HepG2 (cell line): ENCODE measurements at regions not wholly inside any gene's neighbourhood (a gene's known extent, or its start where the extent isn't known, plus 50 kb on each side); places are given as distances from the start of the nearest gene placed in this dataset.

ENCODE experiments used
- ATAC-seq: fragments of 200-7000 bp; cut with Tn5 transposase; 3 replicates; pipeline ENCODE4 v1.9.1; 2020; ENCODE audit warnings: mild to moderate bottlenecking, moderate library complexity
- BruUV-seq: library from RNA; stranded (reverse); fragments of 400-500 nt; replicated peaks from 2 replicates; lab custom pipeline; 2021; lab: Mats Ljungman, UMichigan
- CTCF ChIA-PET: fragments of 300-600 bp; formaldehyde crosslinking; extraction: SDS; loops from one replicate; lab custom pipeline; 2021; ENCODE audit warnings: low total read pairs, inconsistent platforms, low intra/inter-chr PET ratio; lab: Yijun Ruan, JAX
- POLR2A ChIA-PET: fragments of 350-600 bp; sonication (Branson Sonifier 250); formaldehyde crosslinking; loops from one replicate; lab custom pipeline; 2020; ENCODE audit warnings: antibody characterized with exemption, inconsistent platforms; lab: Yijun Ruan, JAX
- DNase-seq: peaks from one replicate; pipeline ENCODE4 v3.0.0-alpha.2; 2015; ENCODE audit warnings: low spot score
- FAIRE-seq: peaks from 3 replicates; lab custom pipeline; 2011; peaks lifted over from hg19 to GRCh38; lab: Jason Lieb, UNC
- H2AFZ ChIP-seq: one replicate; pipeline ENCODE4 v1.6.1; 2011; ENCODE audit warnings: low read length, inconsistent platforms
- H3K27ac ChIP-seq: fragments of 300-600 bp; 3 replicates; pipeline ENCODE4 v1.8.0; 2011; ENCODE audit warnings: mixed run types, mild to moderate bottlenecking, mixed read lengths, low read length, inconsistent platforms; ENCODE audit not compliant: insufficient read depth; ENCODE audit errors: extremely low read length
- H3K27me3 ChIP-seq, 2 experiments: fragments of 200-600 bp in 1 of 2; 2 replicates in 1 of 2; 3 replicates in 1 of 2; pipeline versions ENCODE4 v1.6.0 to v1.8.0; 2011; ENCODE audit warnings: low read length in 2 of 2, mild to moderate bottlenecking in 2 of 2, moderate library complexity in 2 of 2, inconsistent platforms in 1 of 2; ENCODE audit not compliant: insufficient read depth in 2 of 2, control insufficient read depth in 1 of 2
- H3K36me3 ChIP-seq, 2 experiments: fragments of 200-600 bp in 1 of 2; replicated peaks in 1 of 2; 2 replicates in 1 of 2; 3 replicates in 1 of 2; pipeline versions ENCODE4 v1.5.1 to v1.8.0; 2011; ENCODE audit warnings: low read length in 2 of 2, inconsistent platforms in 1 of 2; ENCODE audit not compliant: insufficient read depth in 2 of 2, control insufficient read depth in 1 of 2
- H3K4me1 ChIP-seq: 2 replicates; pipeline ENCODE4 v1.5.1; 2012; ENCODE audit warnings: low read length, inconsistent platforms; ENCODE audit not compliant: insufficient read depth
- H3K4me2 ChIP-seq: 2 replicates; pipeline ENCODE4 v1.6.0; 2011; ENCODE audit warnings: low read depth, low read length, inconsistent platforms
- H3K4me3 ChIP-seq, 3 experiments: fragments of 200-600 bp in 1 of 3; sonication (generic), shearing (Covaris generic) in 1 of 3; replicated peaks in 1 of 3; 2 replicates each; pipeline ENCODE4 v1.5.1; 2011 to 2016; ENCODE audit warnings: low read length in 3 of 3, inconsistent platforms in 2 of 3, low read depth in 2 of 3, mild to moderate bottlenecking in 2 of 3, control low read depth in 1 of 3, mixed read lengths in 1 of 3; ENCODE audit not compliant: insufficient read depth in 1 of 3
- H3K79me2 ChIP-seq: one replicate; pipeline ENCODE4 v1.6.1; 2011; ENCODE audit warnings: low read length, inconsistent platforms; ENCODE audit not compliant: insufficient read depth
- H3K9ac ChIP-seq: 2 replicates; pipeline ENCODE4 v1.6.0; 2011; ENCODE audit warnings: mild to moderate bottlenecking, low read depth, low read length, inconsistent platforms; ENCODE audit not compliant: insufficient read depth
- H3K9me3 ChIP-seq: 2 replicates; pipeline ENCODE4 v1.5.1; 2012; ENCODE audit warnings: mild to moderate bottlenecking, low read length
- H4K20me1 ChIP-seq: 2 replicates; pipeline ENCODE4 v1.6.0; 2011; ENCODE audit warnings: inconsistent platforms, mild to moderate bottlenecking, low read length, moderate library complexity; ENCODE audit not compliant: insufficient read depth
- ARID3A ChIP-seq: IDR thresholded peaks from 2 replicates; pipeline ENCODE4 v1.6.1; 2012; ENCODE audit warnings: low read depth, low read length, improper control_type of control experiment
- ATF7 ChIP-seq, 2 experiments: fragments of 450-650 bp in 1 of 2; sonication (generic) in 1 of 2; formaldehyde crosslinking in 1 of 2; IDR thresholded peaks; 2 replicates each; pipeline versions ENCODE4 v1.4.0 to v1.6.1; 2016 to 2020; ENCODE audit warnings: antibody characterized with exemption in 1 of 2, mild to moderate bottlenecking in 1 of 2, missing genetic modification reagents in 1 of 2
- BHLHE40 ChIP-seq: IDR thresholded peaks from 2 replicates; pipeline ENCODE4 v1.6.1; 2011; ENCODE audit warnings: low read length, improper control_type of control experiment
- CEBPB ChIP-seq: IDR thresholded peaks from 2 replicates; pipeline ENCODE4 v1.6.1; 2011; ENCODE audit warnings: low read depth, low read length, improper control_type of control experiment, borderline replicate concordance
- FOXM1 ChIP-seq: sonication (generic); formaldehyde crosslinking; IDR thresholded peaks from 2 replicates; pipeline ENCODE4 v1.5.0; 2020; ENCODE audit warnings: missing genetic modification reagents
- MAF1 ChIP-seq: sonication (generic); formaldehyde crosslinking; IDR thresholded peaks from 2 replicates; pipeline ENCODE4 v1.5.0; 2020; ENCODE audit warnings: missing genetic modification reagents, borderline replicate concordance
- NR1H2 ChIP-seq: sonication (generic); formaldehyde crosslinking; IDR thresholded peaks from 2 replicates; pipeline ENCODE4 v1.8.1; 2022; ENCODE audit warnings: low read depth, missing genetic modification reagents, borderline replicate concordance
- POLR2A ChIP-seq, 2 experiments: IDR thresholded peaks; 2 replicates each; pipeline ENCODE4 v1.6.1; 2011; ENCODE audit warnings: low read depth in 2 of 2, low read length in 2 of 2, mild to moderate bottlenecking in 1 of 2, moderate library complexity in 1 of 2; ENCODE audit not compliant: insufficient read depth in 1 of 2
- RAD51 ChIP-seq: fragments of 450-650 bp; IDR thresholded peaks from 2 replicates; pipeline ENCODE4 v1.6.1; 2016; ENCODE audit warnings: borderline replicate concordance
- ZBED4 ChIP-seq: sonication (generic); formaldehyde crosslinking; IDR thresholded peaks from 2 replicates; pipeline ENCODE4 v1.4.0; 2020; ENCODE audit warnings: missing genetic modification reagents, borderline replicate concordance
- ZBTB3 ChIP-seq: sonication (generic); formaldehyde crosslinking; IDR thresholded peaks from 2 replicates; pipeline ENCODE4 v1.4.0; 2020; ENCODE audit warnings: low read depth, mild to moderate bottlenecking, moderate library complexity, missing genetic modification reagents, borderline replicate concordance
- WGBS: methylation state at CpG from one replicate; pipeline ENCODE4 v1.1.6; 2017; ENCODE audit warnings: low lambda C conversion rate; 5-methylcytosine and 5-hydroxymethylcytosine counted together
- in situ Hi-C: cut with HindIII; loops from 2 replicates; pipeline ENCODE4 v1.10.0; 2017; ENCODE audit warnings: low pct_unique_long_range_greater_than_20kb; ENCODE audit not compliant: extremely low pct_ligation_motif_present
- intact Hi-C: fragments of 100-400 bp; cut with micrococcal nuclease; formaldehyde crosslinking; loops from one replicate; pipeline ENCODE4 v1.10.0; 2022; ENCODE audit not compliant: unreplicated experiment

DNA sequence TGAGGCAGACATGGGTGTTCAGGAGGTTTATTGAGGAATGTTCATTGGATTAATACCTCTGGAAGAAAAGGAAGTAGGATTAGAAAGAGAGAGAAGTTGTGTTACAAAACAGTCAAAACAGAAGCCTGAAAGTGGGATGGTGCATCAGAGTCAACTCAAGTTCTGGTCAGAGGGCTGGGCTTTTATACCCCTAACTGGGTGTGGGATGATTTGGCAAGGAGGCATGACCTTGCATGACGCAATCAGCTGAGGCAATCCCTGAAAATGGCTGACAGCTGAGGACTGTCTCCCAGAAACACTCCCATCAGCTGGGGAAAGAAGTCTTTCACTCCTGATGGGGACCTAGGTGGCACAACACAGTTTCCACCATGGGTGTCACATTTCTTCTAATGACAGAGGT, 818.2 kb downstream of the SATB2 start:
- no peak for FAIRE-seq
- H3K4me1 ChIP-seq = no peaks in the 10 kb centered on the region
- no peak for ATAC-seq
- H3K9ac ChIP-seq = no peak overlapping the region
- intact Hi-C loops = no loop called here
- no peak overlapping the region for H3K4me3 ChIP-seq
- H3K27ac ChIP-seq = no peak overlapping the region
- BruUV-seq = no TSS peak
- H3K9me3 ChIP-seq = no peaks in the 10 kb centered on the region
- no peaks in the 10 kb centered on the region for H3K79me2 ChIP-seq
- H4K20me1 ChIP-seq = no peaks in the 10 kb centered on the region
- H3K27me3 ChIP-seq = no peaks in the 10 kb centered on the region
- WGBS = no CpG with 5 or more reads among the region's 1 CpG
- ChIA-PET CTCF (no interaction called here), POLR2A (no interaction called here)
- H2AFZ ChIP-seq = no peak overlapping the region
- DNase-seq = no peak
- TF ChIP-seq ARID3A = no peak
- TF ChIP-seq ATF7 (IDR thresholded peaks at IDR 0.05) = peak; percentile 76
- TF ChIP-seq ATF7 (CRISPR knock-in tag; IDR thresholded peaks at IDR 0.05) = no peak
- no peak for TF ChIP-seq ZBTB3 (CRISPR knock-in tag)
- TF ChIP-seq FOXM1 (CRISPR knock-in tag) = no peak
- no peak for TF ChIP-seq BHLHE40
- TF ChIP-seq ZBED4 (CRISPR knock-in tag) = no peak
- no peak for TF ChIP-seq RAD51
- no peak for TF ChIP-seq POLR2A (IDR thresholded peaks at IDR 0.05; ENCODE audit: insufficient read depth in 1 of 2, low read depth in 2 of 2, low read length in 2 of 2)
- TF ChIP-seq CEBPB = peak; percentile 73
- TF ChIP-seq NR1H2 (CRISPR knock-in tag) = no peak
- no peak for TF ChIP-seq MAF1 (CRISPR knock-in tag)
- TF ChIP-seq, all 625 proteins: peak for 2
- in situ Hi-C loops = no loop called here
- Histone ChIP-seq H3K4me2 (no peak overlapping the region), H3K36me3 (no peaks in the 10 kb centered on the region)
